Fibroblast of the aortic adventitia (primary cell): ENCODE measurements at regions not wholly inside any gene's neighbourhood (a gene's known extent, or its start where the extent isn't known, plus 50 kb on each side); places are given as distances from the start of the nearest gene placed in this dataset.

Experiments
- DNase-seq: peaks from one replicate; pipeline ENCODE4 v3.0.0-alpha.2; 2010; ENCODE audit warnings: low read depth
- H3K4me3 ChIP-seq: 2 replicates; pipeline ENCODE4 v1.5.1; 2011; ENCODE audit warnings: low read depth, mild to moderate bottlenecking, control low read depth, low read length, moderate library complexity
- CTCF ChIP-seq: IDR thresholded peaks from 2 replicates; pipeline ENCODE4 v1.5.1; 2011; ENCODE audit warnings: mild to moderate bottlenecking, low read length, control low read depth, inconsistent platforms; ENCODE audit not compliant: insufficient read depth

DNA sequence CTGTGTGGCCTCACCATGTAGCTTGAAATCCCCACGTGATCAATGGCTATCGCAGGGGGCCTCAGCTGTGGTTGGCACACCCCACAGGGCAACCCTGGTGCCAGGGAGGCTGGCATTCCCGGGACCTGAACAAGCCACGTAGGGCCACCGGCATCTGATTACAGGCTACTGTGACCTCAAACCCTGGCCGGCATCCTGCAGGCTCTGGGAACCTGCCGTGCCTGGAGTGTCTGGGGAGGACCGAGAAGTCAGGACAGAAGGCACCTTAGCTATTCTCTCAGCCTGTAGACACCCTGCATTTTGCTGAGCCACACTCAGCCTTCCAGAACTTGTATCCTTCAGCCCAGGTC is 213.0 kb downstream of the GLI2 start:
- no peak for DNase-seq
- no peak for TF ChIP-seq CTCF
- no peak overlapping the region for H3K4me3 ChIP-seq

GRCh38 chr2:120949027-120949956 is 213.6 kb downstream of the GLI2 start:
- H3K4me3 ChIP-seq = no peak overlapping the region
- peak; percentile 11 for TF ChIP-seq CTCF
- no peak for DNase-seq

GRCh38 chr2:120949957-120950590 is 214.4 kb downstream of the GLI2 start:
- no peak for DNase-seq

DNA sequence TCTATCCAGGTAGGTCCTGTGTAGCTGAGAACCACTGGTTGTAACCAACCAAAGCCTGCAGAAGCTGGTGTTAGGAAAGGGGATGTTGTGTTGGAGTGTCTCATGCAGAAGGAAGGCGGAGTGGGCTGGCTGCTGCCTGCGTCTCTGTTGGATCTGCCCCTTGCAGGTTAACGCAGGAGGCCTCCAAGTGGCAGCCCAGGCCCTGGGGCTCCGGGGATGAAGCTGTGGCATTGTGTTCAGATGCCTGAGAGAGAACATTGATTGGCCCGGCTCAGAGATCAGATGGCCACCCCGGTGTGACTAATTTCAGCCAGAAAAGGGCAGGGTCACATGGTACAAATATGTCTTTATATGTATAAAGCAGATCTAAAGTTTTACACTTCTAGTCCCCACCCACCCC is 216.0 kb downstream of the GLI2 start:
- no peak for DNase-seq
- no peak for TF ChIP-seq CTCF

More at GRCh38 chr2:120949957-120950590, 214.4 kb downstream of the GLI2 start:
- TF ChIP-seq CTCF = no peak
- no peak overlapping the region for H3K4me3 ChIP-seq

GRCh38 chr2:120952318-120952717 is 216.7 kb downstream of the GLI2 start:
- peak; percentile 77 for DNase-seq
- H3K4me3 ChIP-seq = no peak overlapping the region
- TF ChIP-seq CTCF = no peak

More for the DNA sequence above, 216.0 kb downstream of the GLI2 start:
- H3K4me3 ChIP-seq = no peak overlapping the region

GRCh38 chr2:120953066-120953756 is 217.5 kb downstream of the GLI2 start:
- no peak for TF ChIP-seq CTCF
- H3K4me3 ChIP-seq = no peak overlapping the region
- no peak for DNase-seq
